ENCODE measurements at regions not wholly inside any gene's neighbourhood (a gene's known extent, or its start where the extent isn't known, plus 50 kb on each side); places are given as distances from the start of the nearest gene placed in this dataset.

DNA sequence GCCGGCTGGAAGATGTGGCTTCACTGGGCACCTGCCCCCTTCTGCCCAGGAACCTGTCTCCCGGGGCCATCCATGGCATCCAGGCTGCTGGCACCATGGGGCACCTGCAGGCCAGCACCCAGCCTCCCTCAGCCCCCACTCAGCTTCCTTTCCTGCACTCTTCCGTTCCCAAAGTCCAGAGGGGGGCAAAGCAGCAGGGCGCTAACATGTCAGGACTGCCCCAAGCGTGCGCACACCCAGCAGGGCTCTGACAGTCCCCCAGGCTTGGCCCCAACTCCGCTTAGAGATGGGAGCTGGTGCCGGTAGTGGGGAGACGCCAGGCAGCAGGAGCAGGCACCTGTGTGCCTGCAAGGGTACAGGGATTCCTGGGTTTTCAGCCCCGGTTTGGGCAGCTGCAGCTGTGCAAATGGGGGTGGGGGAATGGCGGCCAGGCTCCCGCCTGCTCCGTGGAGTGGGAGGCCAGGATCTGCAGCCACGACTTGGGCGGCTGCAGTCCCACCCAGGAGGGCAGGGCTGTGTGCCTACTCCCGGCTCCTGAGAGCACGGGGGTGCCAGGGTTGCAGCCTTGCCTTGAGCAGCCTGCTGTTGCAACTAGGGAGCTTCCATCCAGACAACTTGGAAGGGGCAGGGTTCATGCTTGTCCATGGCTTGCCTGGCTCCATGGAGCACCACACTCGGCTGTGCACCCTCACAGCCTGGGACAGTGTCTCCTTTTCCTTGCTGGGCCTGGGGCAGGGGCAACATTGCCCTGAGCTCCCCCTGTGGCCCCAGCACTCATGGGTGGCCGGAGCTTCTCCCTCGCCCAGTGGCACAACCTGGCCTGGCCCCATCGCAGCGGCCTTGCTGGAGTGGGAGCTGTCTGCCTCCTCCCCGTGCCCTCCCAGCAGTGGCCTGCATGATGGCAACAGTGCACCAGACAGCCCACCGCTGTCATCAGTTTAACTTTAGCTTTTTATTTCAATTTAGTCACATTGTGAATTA lies 561.1 kb downstream of the MTRR start:
- DNase-seq (ENCODE audit: low read depth): no peak
- H3K4me3 ChIP-seq (ENCODE audit: low read depth, low read length): no peak overlapping the region
- TF ChIP-seq, protein P1, sequence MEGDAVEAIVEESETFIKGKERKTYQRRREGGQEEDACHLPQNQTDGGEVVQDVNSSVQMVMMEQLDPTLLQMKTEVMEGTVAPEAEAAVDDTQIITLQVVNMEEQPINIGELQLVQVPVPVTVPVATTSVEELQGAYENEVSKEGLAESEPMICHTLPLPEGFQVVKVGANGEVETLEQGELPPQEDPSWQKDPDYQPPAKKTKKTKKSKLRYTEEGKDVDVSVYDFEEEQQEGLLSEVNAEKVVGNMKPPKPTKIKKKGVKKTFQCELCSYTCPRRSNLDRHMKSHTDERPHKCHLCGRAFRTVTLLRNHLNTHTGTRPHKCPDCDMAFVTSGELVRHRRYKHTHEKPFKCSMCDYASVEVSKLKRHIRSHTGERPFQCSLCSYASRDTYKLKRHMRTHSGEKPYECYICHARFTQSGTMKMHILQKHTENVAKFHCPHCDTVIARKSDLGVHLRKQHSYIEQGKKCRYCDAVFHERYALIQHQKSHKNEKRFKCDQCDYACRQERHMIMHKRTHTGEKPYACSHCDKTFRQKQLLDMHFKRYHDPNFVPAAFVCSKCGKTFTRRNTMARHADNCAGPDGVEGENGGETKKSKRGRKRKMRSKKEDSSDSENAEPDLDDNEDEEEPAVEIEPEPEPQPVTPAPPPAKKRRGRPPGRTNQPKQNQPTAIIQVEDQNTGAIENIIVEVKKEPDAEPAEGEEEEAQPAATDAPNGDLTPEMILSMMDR (conservative IDR thresholded peaks at IDR 0.05; ENCODE audit: low read depth, low read length): no peak

DNA sequence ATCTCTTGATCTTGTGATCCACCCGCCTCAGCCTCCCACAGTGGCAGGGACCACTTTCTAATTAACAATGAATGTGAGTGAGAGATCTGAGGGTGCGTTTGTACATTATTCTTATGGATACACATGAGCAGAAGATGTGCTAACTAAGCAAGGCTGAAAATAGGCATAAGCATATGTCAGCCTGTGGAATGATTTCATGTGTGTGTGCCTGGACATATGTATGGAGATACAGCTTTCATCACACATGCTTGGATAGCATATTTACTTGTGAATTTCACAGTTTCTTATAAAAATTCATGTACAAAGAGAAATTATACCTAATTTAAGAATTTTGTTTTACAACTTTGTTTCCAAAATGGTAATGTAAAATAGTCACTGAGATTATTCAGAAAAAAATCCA lies 565.6 kb downstream of the MTRR start:
- no peak overlapping the region for H3K4me3 ChIP-seq (ENCODE audit: low read depth, low read length)
- no peak for DNase-seq (ENCODE audit: low read depth)
- TF ChIP-seq, protein P1 (conservative IDR thresholded peaks at IDR 0.05; ENCODE audit: low read depth, low read length): no peak

DNA sequence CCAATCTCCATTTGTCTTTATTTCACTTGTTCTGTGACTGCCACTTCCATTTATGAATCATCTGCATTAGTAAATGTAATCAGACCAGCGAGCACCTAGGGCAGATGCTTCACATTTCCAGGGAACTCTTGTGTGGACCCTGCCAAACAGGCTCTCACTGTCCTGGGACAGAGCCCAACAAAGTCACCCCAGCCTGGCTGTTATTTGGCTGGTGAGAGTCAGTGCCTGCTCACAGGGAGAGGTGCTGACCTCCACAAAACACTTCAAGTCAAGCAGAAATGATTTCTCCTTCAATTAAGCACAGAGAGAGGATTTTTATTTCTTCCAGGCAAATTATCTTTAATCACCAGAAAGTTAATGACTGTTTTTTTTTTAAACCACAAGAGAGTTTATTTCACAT lies 568.0 kb downstream of the MTRR start:
- no peak for DNase-seq (ENCODE audit: low read depth)

DNA sequence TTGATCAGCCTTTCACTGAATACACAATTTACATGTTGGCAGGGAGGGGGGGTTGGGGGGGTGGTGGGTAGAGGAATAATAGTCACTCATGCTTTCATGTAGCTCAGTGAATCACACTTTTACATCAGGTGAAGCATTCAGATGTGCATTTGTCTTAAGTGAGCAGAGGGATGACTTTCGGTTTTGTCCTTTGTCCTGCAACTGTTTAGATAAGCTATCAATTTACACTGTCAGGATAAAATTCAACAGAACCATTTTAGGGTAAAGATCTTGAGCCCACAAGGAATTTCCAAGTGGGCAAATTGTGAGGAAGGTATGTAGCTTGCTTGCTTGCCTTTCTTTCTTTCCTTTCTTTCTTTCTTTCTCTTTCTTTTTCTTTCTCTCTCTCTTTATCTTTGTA lies 576.2 kb downstream of the MTRR start:
- H3K4me3 ChIP-seq (ENCODE audit: low read depth, low read length): no peak overlapping the region
- TF ChIP-seq, protein P1 (conservative IDR thresholded peaks at IDR 0.05; ENCODE audit: low read depth, low read length): no peak
- DNase-seq (ENCODE audit: low read depth): no peak

More for the DNA sequence above, 568.0 kb downstream of the MTRR start:
- no peak overlapping the region for H3K4me3 ChIP-seq (ENCODE audit: low read depth, low read length)
- TF ChIP-seq, protein P1 (conservative IDR thresholded peaks at IDR 0.05; ENCODE audit: low read depth, low read length): no peak

DNA sequence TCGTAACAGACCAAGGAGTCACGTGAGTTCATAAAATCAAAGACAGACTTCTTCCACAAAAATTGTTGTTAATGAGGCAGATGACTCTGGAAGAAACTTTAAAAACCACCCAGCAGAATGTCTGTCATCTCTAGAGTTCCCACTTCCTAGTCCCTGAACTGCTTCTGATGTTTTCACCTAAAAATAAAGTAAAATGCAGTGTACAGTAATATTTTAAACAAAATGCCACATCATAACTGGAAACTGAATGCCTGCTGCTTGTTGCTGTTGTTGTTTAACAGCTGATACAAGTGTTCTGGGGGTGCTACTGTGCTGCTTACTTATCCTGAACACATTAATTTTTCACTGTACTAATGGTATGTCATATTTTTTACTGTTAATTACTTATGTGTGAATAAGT lies 577.2 kb downstream of the MTRR start:
- TF ChIP-seq, protein P1 (conservative IDR thresholded peaks at IDR 0.05; ENCODE audit: low read depth, low read length): no peak
- no peak overlapping the region for H3K4me3 ChIP-seq (ENCODE audit: low read depth, low read length)
- no peak for DNase-seq (ENCODE audit: low read depth)

DNA sequence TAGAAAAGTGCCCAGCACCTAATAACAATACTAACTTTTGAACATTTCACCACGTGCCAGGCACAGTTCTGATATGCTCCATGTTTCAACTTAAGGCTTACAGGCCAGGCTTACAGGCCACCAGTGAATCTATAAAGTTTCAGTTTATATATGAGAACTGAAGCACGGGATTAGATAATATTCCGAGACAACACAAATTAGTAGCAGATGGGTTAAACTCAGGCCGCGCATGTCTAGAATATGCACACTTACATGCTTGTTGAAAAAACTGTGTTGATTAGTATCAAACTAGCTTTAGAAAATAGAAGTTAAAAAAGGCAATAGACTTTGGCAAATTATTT lies 587.9 kb downstream of the MTRR start:
- no peak for DNase-seq (ENCODE audit: low read depth)
- TF ChIP-seq, protein P1 (conservative IDR thresholded peaks at IDR 0.05; ENCODE audit: low read depth, low read length): no peak
- peak overlapping the region; percentile 96 for H3K4me3 ChIP-seq (ENCODE audit: low read depth, low read length)

Measured in choroid plexus epithelial cell (primary cell).